HCT116 (cell line): ENCODE measurements at regions not wholly inside any gene's neighbourhood (a gene's known extent, or its start where the extent isn't known, plus 50 kb on each side); places are given as distances from the start of the nearest gene placed in this dataset.

Experiments used
- ATAC-seq: fragments of 200-7000 bp; cut with Tn5 transposase; 2 replicates; pipeline ENCODE4 v1.9.1; 2020; ENCODE audit warnings: mild to moderate bottlenecking, moderate library complexity
- BruUV-seq: library from RNA; stranded (reverse); fragments of 400-500 nt; replicated peaks from 2 replicates; lab custom pipeline; 2021; lab: Mats Ljungman, UMichigan
- CTCF ChIA-PET: fragments of 300-600 bp; sonication (Branson Sonifier 250); formaldehyde crosslinking; loops from one replicate; lab custom pipeline; 2021; ENCODE audit warnings: antibody characterized with exemption; lab: Charles Lee
- POLR2A ChIA-PET: fragments of 300-600, 350-600 bp; sonication (Branson Sonifier 250); formaldehyde crosslinking; loops from one replicate; lab custom pipeline; 2021; ENCODE audit warnings: antibody characterized with exemption; lab: Charles Lee
- RAD21 ChIA-PET, 2 experiments: fragments of 300-600 bp; sonication (Branson Sonifier 250); formaldehyde crosslinking; loops; one replicate each; lab custom pipeline; 2023; ENCODE audit warnings: low total read pairs in 2 of 2; ENCODE audit not compliant: uncharacterized antibody in 2 of 2, unreplicated experiment in 2 of 2, low non-redundant PET in 1 of 2; lab: Charles Lee
- DNase-seq: peaks from one replicate; pipeline ENCODE4 v3.0.0-alpha.2; 2010; ENCODE audit warnings: low read depth, low spot score
- H2AFZ ChIP-seq: fragments of 200-600 bp; shearing (Covaris generic), sonication (generic); 2 replicates; pipeline ENCODE4 v1.6.1; 2017; ENCODE audit warnings: low read depth, mixed run types, mixed read lengths, antibody characterized with exemption, low read length; ENCODE audit not compliant: poor library complexity, severe bottlenecking
- H3K27ac ChIP-seq: 2 replicates; pipeline ENCODE4 v1.5.1; 2012; ENCODE audit warnings: low read depth, low read length
- H3K27me3 ChIP-seq: fragments of 200-600 bp; sonication (generic); 2 replicates; pipeline ENCODE4 v1.6.1; 2016; ENCODE audit warnings: mixed run types, low read length, mixed read lengths; ENCODE audit not compliant: insufficient read depth
- H3K36me3 ChIP-seq, 2 experiments: fragments of 200-500 bp in 1 of 2; fragments of 200-600 bp in 1 of 2; sonication (Bioruptor generic) in 1 of 2; sonication (generic) in 1 of 2; 2 replicates each; pipeline versions ENCODE4 v1.5.1 to v1.6.1; 2014 to 2016; ENCODE audit warnings: low read length in 2 of 2, inconsistent platforms in 1 of 2, mixed read lengths in 1 of 2, mixed run types in 1 of 2; ENCODE audit not compliant: insufficient read depth in 2 of 2, control insufficient read depth in 1 of 2
- H3K4me1 ChIP-seq, 2 experiments: fragments of 200-600 bp in 1 of 2; sonication (generic) in 1 of 2; 2 replicates each; pipeline versions ENCODE4 v1.5.1 to v1.6.1; 2012 to 2017; ENCODE audit warnings: low read length in 2 of 2, inconsistent platforms in 1 of 2, mild to moderate bottlenecking in 1 of 2, mixed read lengths in 1 of 2, mixed run types in 1 of 2, moderate library complexity in 1 of 2; ENCODE audit not compliant: insufficient read depth in 2 of 2, control insufficient read depth in 1 of 2
- H3K4me2 ChIP-seq: fragments of 200-600 bp; sonication (generic); 2 replicates; pipeline ENCODE4 v1.6.1; 2017; ENCODE audit warnings: mixed run types, low read length, mixed read lengths
- H3K4me3 ChIP-seq, 2 experiments: fragments of 200-600 bp in 1 of 2; sonication (generic) in 1 of 2; replicated peaks in 1 of 2; 2 replicates each; pipeline ENCODE4 v1.5.1; 2011 to 2016; ENCODE audit warnings: low read length in 2 of 2, control low read depth in 1 of 2, low read depth in 1 of 2, mild to moderate bottlenecking in 1 of 2, mixed read lengths in 1 of 2, mixed run types in 1 of 2
- H3K79me2 ChIP-seq: fragments of 200-600 bp; sonication (generic); 2 replicates; pipeline ENCODE4 v1.6.1; 2017; ENCODE audit warnings: mild to moderate bottlenecking, mixed run types, low read length, moderate library complexity, mixed read lengths; ENCODE audit not compliant: insufficient read depth
- H3K9ac ChIP-seq: fragments of 200-600 bp; sonication (generic); 2 replicates; pipeline ENCODE4 v1.6.1; 2016; ENCODE audit warnings: low read length, mixed read lengths
- H3K9me2 ChIP-seq: fragments of 200-600 bp; sonication (generic), shearing (Covaris generic); 2 replicates; pipeline ENCODE4 v1.6.1; 2017; ENCODE audit warnings: mixed run types, mild to moderate bottlenecking, moderate library complexity; ENCODE audit not compliant: insufficient read depth
- H3K9me3 ChIP-seq, 2 experiments: fragments of 200-500 bp in 1 of 2; fragments of 200-600 bp in 1 of 2; sonication (Bioruptor generic) in 1 of 2; sonication (generic) in 1 of 2; 2 replicates each; pipeline ENCODE4 v1.6.1; 2014 to 2017; ENCODE audit warnings: low read length in 2 of 2, mixed read lengths in 2 of 2, inconsistent platforms in 1 of 2, low read depth in 1 of 2, mild to moderate bottlenecking in 1 of 2, mixed run types in 1 of 2, moderate library complexity in 1 of 2; ENCODE audit not compliant: control insufficient read depth in 1 of 2, insufficient read depth in 1 of 2
- H4K20me1 ChIP-seq: fragments of 200-600 bp; sonication (generic), shearing (Covaris generic); 2 replicates; pipeline ENCODE4 v1.6.1; 2017; ENCODE audit warnings: mixed run types, mild to moderate bottlenecking, moderate library complexity; ENCODE audit not compliant: insufficient read depth
- ATF3 ChIP-seq: IDR thresholded peaks from 2 replicates; pipeline ENCODE4 v1.6.1; 2012
- CEBPB ChIP-seq: IDR thresholded peaks from 2 replicates; pipeline ENCODE4 v1.6.1; 2012; ENCODE audit warnings: low read depth
- ELF1 ChIP-seq: IDR thresholded peaks from 2 replicates; pipeline ENCODE4 v1.6.1; 2012; ENCODE audit warnings: low read depth, borderline replicate concordance
- EZH2 ChIP-seq: fragments of 200-600 bp; sonication (generic); IDR thresholded peaks from 2 replicates; pipeline ENCODE4 v1.6.1; 2017; ENCODE audit warnings: antibody characterized with exemption, mixed run types
- EZH2phosphoT487 ChIP-seq: fragments of 200-600 bp; IDR thresholded peaks from 2 replicates; pipeline ENCODE4 v1.6.1; 2018; ENCODE audit warnings: antibody characterized with exemption, borderline replicate concordance
- MAX ChIP-seq: IDR thresholded peaks from 2 replicates; pipeline ENCODE4 v1.6.1; 2012
- POLR2AphosphoS5 ChIP-seq: IDR thresholded peaks from 2 replicates; pipeline ENCODE4 v1.6.1; 2011; ENCODE audit warnings: mild to moderate bottlenecking, low read depth, low read length, moderate library complexity
- RAD21 ChIP-seq: IDR thresholded peaks from 2 replicates; pipeline ENCODE4 v1.6.1; 2012; ENCODE audit warnings: low read depth, mild to moderate bottlenecking
- SIN3A ChIP-seq: IDR thresholded peaks from 2 replicates; pipeline ENCODE4 v1.6.1; 2012; ENCODE audit warnings: low read depth
- SP1 ChIP-seq: IDR thresholded peaks from 2 replicates; pipeline ENCODE4 v1.6.1; 2012; ENCODE audit warnings: low read depth
- SRF ChIP-seq: IDR thresholded peaks from 2 replicates; pipeline ENCODE4 v1.6.1; 2012; ENCODE audit warnings: low read depth
- TCF7L2 ChIP-seq: IDR thresholded peaks from 2 replicates; pipeline ENCODE4 v1.7.0; 2011; ENCODE audit warnings: borderline replicate concordance, inconsistent platforms; ENCODE audit not compliant: insufficient read depth, insufficient read length; ENCODE audit errors: extremely low read depth
- YY1 ChIP-seq: IDR thresholded peaks from 2 replicates; pipeline ENCODE4 v1.6.1; 2011; ENCODE audit warnings: low read length, low read depth, moderate library complexity, mild to moderate bottlenecking; ENCODE audit not compliant: insufficient replicate concordance; ENCODE audit errors: extremely low read depth
- ZNF274 ChIP-seq: fragments of 200-500 bp; sonication (Bioruptor generic); IDR thresholded peaks from 2 replicates; pipeline ENCODE4 v1.6.1; 2014; ENCODE audit warnings: mild to moderate bottlenecking, low read depth, low read length, inconsistent platforms
- intact Hi-C: fragments of 100-400 bp; cut with micrococcal nuclease; formaldehyde crosslinking; loops from 2 replicates; pipeline ENCODE4 v1.10.0; 2022
- TF ChIP-seq, protein P1 (sequence below), 3 experiments: fragments of 200-600 bp in 1 of 3; sonication (generic) in 1 of 3; IDR thresholded peaks in 2 of 3; conservative IDR thresholded peaks in 1 of 3; 2 replicates each; pipeline ENCODE4 v1.5.1; 2012 to 2017; ENCODE audit warnings: low read depth in 2 of 3, low read length in 2 of 3, antibody characterized with exemption in 1 of 3, borderline replicate concordance in 1 of 3, control low read depth in 1 of 3, mild to moderate bottlenecking in 1 of 3, mixed read lengths in 1 of 3, mixed run types in 1 of 3, moderate library complexity in 1 of 3; ENCODE audit not compliant: insufficient read depth in 1 of 3

DNA sequence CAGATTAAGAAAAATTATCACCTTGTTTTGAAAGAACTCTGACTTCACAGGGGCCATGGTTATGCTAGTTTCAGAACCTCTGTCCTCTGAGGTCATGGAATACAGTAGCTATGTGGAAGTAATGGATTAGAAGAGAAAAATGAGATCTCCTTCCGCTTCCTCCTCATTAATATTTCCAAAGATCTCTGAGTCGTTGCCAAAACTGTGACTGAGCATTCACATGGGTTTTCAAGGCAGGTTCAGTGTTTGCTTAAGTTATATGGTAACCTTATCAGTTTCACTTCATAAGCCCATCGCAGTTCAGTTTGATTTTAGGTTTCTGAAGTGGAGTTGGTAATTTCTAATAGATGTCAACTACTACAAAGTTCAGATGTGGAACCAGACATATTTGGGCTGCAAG, 321.2 kb upstream of the SOX9 start:
- ATAC-seq = no peak
- no peaks in the 10 kb centered on the region for H3K9me2 ChIP-seq
- H3K36me3 ChIP-seq = no peaks in the 10 kb centered on the region
- RAD21 ChIA-PET = no interaction called here
- H3K4me1 ChIP-seq = no peaks in the 10 kb centered on the region
- no peaks in the 10 kb centered on the region for H3K79me2 ChIP-seq
- no peaks in the 10 kb centered on the region for H3K27me3 ChIP-seq
- intact Hi-C loops = no loop called here
- no peaks in the 10 kb centered on the region for H4K20me1 ChIP-seq
- CTCF ChIA-PET = no interaction called here
- H3K9me3 ChIP-seq = no peaks in the 10 kb centered on the region
- TF ChIP-seq EZH2phosphoT487 (no peak), ATF3 (no peak), YY1 (no peak), POLR2AphosphoS5 (no peak), TCF7L2 (no peak), ZNF274 (no peak), SIN3A (no peak), CEBPB (no peak), SP1 (no peak), SRF (no peak)
- TF ChIP-seq, all 23 proteins: peak for 0
- no peak overlapping the region for H3K4me3 ChIP-seq
- DNase-seq = no peak
- H2AFZ ChIP-seq = no peak overlapping the region
- no peak overlapping the region for H3K9ac ChIP-seq
- H3K27ac ChIP-seq = no peak overlapping the region
- H3K4me2 ChIP-seq = no peak overlapping the region
- POLR2A ChIA-PET = no interaction called here
- BruUV-seq = no TSS peak

- ATAC-seq = no peak
- no peaks in the 10 kb centered on the region for H3K36me3 ChIP-seq
- H3K9ac ChIP-seq = no peak overlapping the region
- H3K9me3 ChIP-seq = no peaks in the 10 kb centered on the region
- no peaks in the 10 kb centered on the region for H3K4me1 ChIP-seq
- no TSS peak for BruUV-seq
- no peaks in the 10 kb centered on the region for H3K9me2 ChIP-seq
- no peaks in the 10 kb centered on the region for H4K20me1 ChIP-seq
- H3K79me2 ChIP-seq = no peaks in the 10 kb centered on the region
- no peak overlapping the region for H3K4me2 ChIP-seq
- CTCF ChIA-PET = no interaction called here
- no peak overlapping the region for H2AFZ ChIP-seq
- H3K4me3 ChIP-seq = no peak overlapping the region
- no peak overlapping the region for H3K27ac ChIP-seq
- DNase-seq = no peak
- intact Hi-C loops = no loop called here
- no peaks in the 10 kb centered on the region for H3K27me3 ChIP-seq
- RAD21 ChIA-PET = no interaction called here
- POLR2A ChIA-PET = no interaction called here
- TF ChIP-seq TCF7L2 (no peak), ATF3 (no peak), SP1 (no peak), EZH2 (no peak), EZH2phosphoT487 (no peak), ZNF274 (no peak), ELF1 (no peak), RAD21 (no peak), MAX (no peak)
- TF ChIP-seq, protein P1, sequence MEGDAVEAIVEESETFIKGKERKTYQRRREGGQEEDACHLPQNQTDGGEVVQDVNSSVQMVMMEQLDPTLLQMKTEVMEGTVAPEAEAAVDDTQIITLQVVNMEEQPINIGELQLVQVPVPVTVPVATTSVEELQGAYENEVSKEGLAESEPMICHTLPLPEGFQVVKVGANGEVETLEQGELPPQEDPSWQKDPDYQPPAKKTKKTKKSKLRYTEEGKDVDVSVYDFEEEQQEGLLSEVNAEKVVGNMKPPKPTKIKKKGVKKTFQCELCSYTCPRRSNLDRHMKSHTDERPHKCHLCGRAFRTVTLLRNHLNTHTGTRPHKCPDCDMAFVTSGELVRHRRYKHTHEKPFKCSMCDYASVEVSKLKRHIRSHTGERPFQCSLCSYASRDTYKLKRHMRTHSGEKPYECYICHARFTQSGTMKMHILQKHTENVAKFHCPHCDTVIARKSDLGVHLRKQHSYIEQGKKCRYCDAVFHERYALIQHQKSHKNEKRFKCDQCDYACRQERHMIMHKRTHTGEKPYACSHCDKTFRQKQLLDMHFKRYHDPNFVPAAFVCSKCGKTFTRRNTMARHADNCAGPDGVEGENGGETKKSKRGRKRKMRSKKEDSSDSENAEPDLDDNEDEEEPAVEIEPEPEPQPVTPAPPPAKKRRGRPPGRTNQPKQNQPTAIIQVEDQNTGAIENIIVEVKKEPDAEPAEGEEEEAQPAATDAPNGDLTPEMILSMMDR (IDR thresholded peaks at IDR 0.05 in 2 of 3, conservative IDR thresholded peaks at IDR 0.05 in 1 of 3; ENCODE audit: borderline replicate concordance in 1 of 3, insufficient read depth in 1 of 3, low read depth in 2 of 3, low read length in 2 of 3) = no peak
These were observed 319.5 kb upstream of the SOX9 start for GRCh38 chr17:71801301-71801700.
